Adrenal gland (tissue), 5 donors: ENCODE measurements at regions not wholly inside any gene's neighbourhood (a gene's known extent, or its start where the extent isn't known, plus 50 kb on each side); places are given as distances from the start of the nearest gene placed in this dataset.

Experiments
- POLR2A ChIP-seq, 2 donors: fragments of 450-650 bp; IDR thresholded peaks; one replicate each; pipeline ENCODE4 v1.6.1; 2017; ENCODE audit warnings: antibody characterized with exemption in 2 of 2, mild to moderate bottlenecking in 2 of 2, moderate library complexity in 1 of 2
- TF ChIP-seq, protein P1 (sequence below), 6 experiments: fragments of 450-650 bp in 4 of 6; fragments of 200-600 bp in 2 of 6; sonication (generic) in 1 of 6; IDR thresholded peaks; 1 replicate in 5 of 6; 2 replicates in 1 of 6; pipeline versions ENCODE4 v1.5.1 to v1.8.0; 2016 to 2021; ENCODE audit warnings: antibody characterized with exemption in 6 of 6, mild to moderate bottlenecking in 2 of 6, moderate library complexity in 1 of 6
- donor health status: DM: no; HTN: no; CAD: no.

GRCh38 chr20:4524792-4525191 lies 161.5 kb upstream of the PRNP start:
- no peak for TF ChIP-seq POLR2A (IDR thresholded peaks at IDR 0.05)
- TF ChIP-seq, protein P1, sequence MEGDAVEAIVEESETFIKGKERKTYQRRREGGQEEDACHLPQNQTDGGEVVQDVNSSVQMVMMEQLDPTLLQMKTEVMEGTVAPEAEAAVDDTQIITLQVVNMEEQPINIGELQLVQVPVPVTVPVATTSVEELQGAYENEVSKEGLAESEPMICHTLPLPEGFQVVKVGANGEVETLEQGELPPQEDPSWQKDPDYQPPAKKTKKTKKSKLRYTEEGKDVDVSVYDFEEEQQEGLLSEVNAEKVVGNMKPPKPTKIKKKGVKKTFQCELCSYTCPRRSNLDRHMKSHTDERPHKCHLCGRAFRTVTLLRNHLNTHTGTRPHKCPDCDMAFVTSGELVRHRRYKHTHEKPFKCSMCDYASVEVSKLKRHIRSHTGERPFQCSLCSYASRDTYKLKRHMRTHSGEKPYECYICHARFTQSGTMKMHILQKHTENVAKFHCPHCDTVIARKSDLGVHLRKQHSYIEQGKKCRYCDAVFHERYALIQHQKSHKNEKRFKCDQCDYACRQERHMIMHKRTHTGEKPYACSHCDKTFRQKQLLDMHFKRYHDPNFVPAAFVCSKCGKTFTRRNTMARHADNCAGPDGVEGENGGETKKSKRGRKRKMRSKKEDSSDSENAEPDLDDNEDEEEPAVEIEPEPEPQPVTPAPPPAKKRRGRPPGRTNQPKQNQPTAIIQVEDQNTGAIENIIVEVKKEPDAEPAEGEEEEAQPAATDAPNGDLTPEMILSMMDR (IDR thresholded peaks at IDR 0.05), result no peak
